ENCODE measurements at regions not wholly inside any gene's neighbourhood (a gene's known extent, or its start where the extent isn't known, plus 50 kb on each side); places are given as distances from the start of the nearest gene placed in this dataset.

GRCh38 chr15:66625531-66625930 lies 59.7 kb upstream of the LCTL start:
- Histone ChIP-seq H3K4me3 (ENCODE audit: low read length in 3 of 3) (no peak overlapping the region), H3K27ac (ENCODE audit: low read depth, low read length) (no peak overlapping the region), H3K27me3 (ENCODE audit: control insufficient read depth in 3 of 3, insufficient read depth in 3 of 3, low read length in 3 of 3) (peaks cover 18% of the 10 kb centered on the region in 3 donors)

GRCh38 chr15:66625974-66626373 lies 60.2 kb upstream of the LCTL start:
- H3K9me3 ChIP-seq (ENCODE audit: control insufficient read depth in 3 of 3, low read length in 3 of 3), result no peaks in the 10 kb centered on the region
- H3K9ac ChIP-seq (ENCODE audit: low read depth in 1 of 3, low read length in 3 of 3), result no peak overlapping the region
- H3K27me3 ChIP-seq (ENCODE audit: control insufficient read depth in 3 of 3, insufficient read depth in 3 of 3, low read length in 3 of 3), result peaks cover 13 to 15% (median 14%) of the 10 kb centered on the region in 3 donors
- no peak overlapping the region for H3K4me3 ChIP-seq (ENCODE audit: low read length in 3 of 3)
- no peak overlapping the region for H3K27ac ChIP-seq (ENCODE audit: low read depth, low read length)
- H3K4me1 ChIP-seq (ENCODE audit: control insufficient read depth in 3 of 3, insufficient read depth in 3 of 3, low read length in 3 of 3), result peaks cover 4 to 10% (median 9%) of the 10 kb centered on the region in 3 donors
- H3K36me3 ChIP-seq (ENCODE audit: control insufficient read depth in 3 of 3, insufficient read depth in 3 of 3, low read length in 3 of 3), result no peaks in the 10 kb centered on the region

More at GRCh38 chr15:66625531-66625930, 59.7 kb upstream of the LCTL start:
- H3K9me3 ChIP-seq (ENCODE audit: control insufficient read depth in 3 of 3, low read length in 3 of 3), result no peaks in the 10 kb centered on the region
- no peaks in the 10 kb centered on the region for H3K36me3 ChIP-seq (ENCODE audit: control insufficient read depth in 3 of 3, insufficient read depth in 3 of 3, low read length in 3 of 3)
- no peak overlapping the region for H3K9ac ChIP-seq (ENCODE audit: low read depth in 1 of 3, low read length in 3 of 3)
- peaks cover 4 to 10% (median 9%) of the 10 kb centered on the region in 3 donors for H3K4me1 ChIP-seq (ENCODE audit: control insufficient read depth in 3 of 3, insufficient read depth in 3 of 3, low read length in 3 of 3)

GRCh38 chr15:66628976-66629723 lies 63.4 kb upstream of the LCTL start:
- no peak overlapping the region for H3K27ac ChIP-seq (ENCODE audit: low read depth, low read length)
- H3K4me1 ChIP-seq (ENCODE audit: control insufficient read depth in 3 of 3, insufficient read depth in 3 of 3, low read length in 3 of 3), result no peaks in the 10 kb centered on the region
- no peak overlapping the region for H3K4me3 ChIP-seq (ENCODE audit: low read length in 3 of 3)
- H3K36me3 ChIP-seq (ENCODE audit: control insufficient read depth in 3 of 3, insufficient read depth in 3 of 3, low read length in 3 of 3), result no peaks in the 10 kb centered on the region
- H3K27me3 ChIP-seq (ENCODE audit: control insufficient read depth in 3 of 3, insufficient read depth in 3 of 3, low read length in 3 of 3), result no peaks in the 10 kb centered on the region
- no peaks in the 10 kb centered on the region for H3K9me3 ChIP-seq (ENCODE audit: control insufficient read depth in 3 of 3, low read length in 3 of 3)
- no peak overlapping the region for H3K9ac ChIP-seq (ENCODE audit: low read depth in 1 of 3, low read length in 3 of 3)

GRCh38 chr15:66629817-66630576 lies 64.2 kb upstream of the LCTL start:
- H3K27ac ChIP-seq (ENCODE audit: low read depth, low read length), result no peak overlapping the region
- no peaks in the 10 kb centered on the region for H3K9me3 ChIP-seq (ENCODE audit: control insufficient read depth in 3 of 3, low read length in 3 of 3)
- H3K36me3 ChIP-seq (ENCODE audit: control insufficient read depth in 3 of 3, insufficient read depth in 3 of 3, low read length in 3 of 3), result no peaks in the 10 kb centered on the region
- H3K4me1 ChIP-seq (ENCODE audit: control insufficient read depth in 3 of 3, insufficient read depth in 3 of 3, low read length in 3 of 3), result no peaks in the 10 kb centered on the region
- H3K27me3 ChIP-seq (ENCODE audit: control insufficient read depth in 3 of 3, insufficient read depth in 3 of 3, low read length in 3 of 3), result no peaks in the 10 kb centered on the region
- H3K9ac ChIP-seq (ENCODE audit: low read depth in 1 of 3, low read length in 3 of 3), result no peak overlapping the region
- H3K4me3 ChIP-seq (ENCODE audit: low read length in 3 of 3), result no peak overlapping the region

GRCh38 chr15:66630801-66631351 lies 65.1 kb upstream of the LCTL start:
- Histone ChIP-seq H3K4me1 (ENCODE audit: control insufficient read depth in 3 of 3, insufficient read depth in 3 of 3, low read length in 3 of 3) (no peaks in the 10 kb centered on the region), H3K36me3 (ENCODE audit: control insufficient read depth in 3 of 3, insufficient read depth in 3 of 3, low read length in 3 of 3) (no peaks in the 10 kb centered on the region), H3K9ac (ENCODE audit: low read depth in 1 of 3, low read length in 3 of 3) (no peak overlapping the region), H3K27ac (ENCODE audit: low read depth, low read length) (no peak overlapping the region), H3K9me3 (ENCODE audit: control insufficient read depth in 3 of 3, low read length in 3 of 3) (no peaks in the 10 kb centered on the region), H3K4me3 (ENCODE audit: low read length in 3 of 3) (no peak overlapping the region), H3K27me3 (ENCODE audit: control insufficient read depth in 3 of 3, insufficient read depth in 3 of 3, low read length in 3 of 3) (no peaks in the 10 kb centered on the region)

GRCh38 chr15:66631616-66632263 lies 65.9 kb upstream of the LCTL start:
- Histone ChIP-seq H3K9me3 (ENCODE audit: control insufficient read depth in 3 of 3, low read length in 3 of 3) (no peaks in the 10 kb centered on the region), H3K4me1 (ENCODE audit: control insufficient read depth in 3 of 3, insufficient read depth in 3 of 3, low read length in 3 of 3) (no peaks in the 10 kb centered on the region), H3K27me3 (ENCODE audit: control insufficient read depth in 3 of 3, insufficient read depth in 3 of 3, low read length in 3 of 3) (no peaks in the 10 kb centered on the region), H3K9ac (ENCODE audit: low read depth in 1 of 3, low read length in 3 of 3) (no peak overlapping the region), H3K27ac (ENCODE audit: low read depth, low read length) (no peak overlapping the region), H3K4me3 (ENCODE audit: low read length in 3 of 3) (no peak overlapping the region), H3K36me3 (ENCODE audit: control insufficient read depth in 3 of 3, insufficient read depth in 3 of 3, low read length in 3 of 3) (no peaks in the 10 kb centered on the region)

- Histone ChIP-seq H3K9me3 (ENCODE audit: control insufficient read depth in 3 of 3, low read length in 3 of 3) (no peaks in the 10 kb centered on the region), H3K4me3 (ENCODE audit: low read length in 3 of 3) (no peak overlapping the region), H3K27me3 (ENCODE audit: control insufficient read depth in 3 of 3, insufficient read depth in 3 of 3, low read length in 3 of 3) (no peaks in the 10 kb centered on the region), H3K9ac (ENCODE audit: low read depth in 1 of 3, low read length in 3 of 3) (no peak overlapping the region), H3K36me3 (ENCODE audit: control insufficient read depth in 3 of 3, insufficient read depth in 3 of 3, low read length in 3 of 3) (no peaks in the 10 kb centered on the region), H3K27ac (ENCODE audit: low read depth, low read length) (no peak overlapping the region), H3K4me1 (ENCODE audit: control insufficient read depth in 3 of 3, insufficient read depth in 3 of 3, low read length in 3 of 3) (no peaks in the 10 kb centered on the region)
These were observed 67.5 kb upstream of the LCTL start for GRCh38 chr15:66633041-66633937.

GRCh38 chr15:66633938-66634250 lies 68.1 kb upstream of the LCTL start:
- Histone ChIP-seq H3K4me1 (ENCODE audit: control insufficient read depth in 3 of 3, insufficient read depth in 3 of 3, low read length in 3 of 3) (no peaks in the 10 kb centered on the region), H3K9me3 (ENCODE audit: control insufficient read depth in 3 of 3, low read length in 3 of 3) (no peaks in the 10 kb centered on the region), H3K9ac (ENCODE audit: low read depth in 1 of 3, low read length in 3 of 3) (no peak overlapping the region), H3K27ac (ENCODE audit: low read depth, low read length) (no peak overlapping the region), H3K4me3 (ENCODE audit: low read length in 3 of 3) (no peak overlapping the region), H3K27me3 (ENCODE audit: control insufficient read depth in 3 of 3, insufficient read depth in 3 of 3, low read length in 3 of 3) (peaks cover 0 to 3% (median 0%) of the 10 kb centered on the region in 3 donors), H3K36me3 (ENCODE audit: control insufficient read depth in 3 of 3, insufficient read depth in 3 of 3, low read length in 3 of 3) (no peaks in the 10 kb centered on the region)

GRCh38 chr15:66634540-66634939 lies 67.5 kb upstream of the SMAD6 start:
- H3K9me3 ChIP-seq (ENCODE audit: control insufficient read depth in 3 of 3, low read length in 3 of 3), result no peaks in the 10 kb centered on the region
- H3K36me3 ChIP-seq (ENCODE audit: control insufficient read depth in 3 of 3, insufficient read depth in 3 of 3, low read length in 3 of 3), result no peaks in the 10 kb centered on the region
- no peak overlapping the region for H3K27ac ChIP-seq (ENCODE audit: low read depth, low read length)
- H3K4me1 ChIP-seq (ENCODE audit: control insufficient read depth in 3 of 3, insufficient read depth in 3 of 3, low read length in 3 of 3), result no peaks in the 10 kb centered on the region
- no peak overlapping the region for H3K9ac ChIP-seq (ENCODE audit: low read depth in 1 of 3, low read length in 3 of 3)
- H3K27me3 ChIP-seq (ENCODE audit: control insufficient read depth in 3 of 3, insufficient read depth in 3 of 3, low read length in 3 of 3), result peaks cover 0 to 3% (median 0%) of the 10 kb centered on the region in 3 donors
- no peak overlapping the region for H3K4me3 ChIP-seq (ENCODE audit: low read length in 3 of 3)

All from skeletal muscle tissue (tissue), 3 donors.